Mesenchymal stem cell (in vitro differentiated cells and primary cell): ENCODE measurements at regions not wholly inside any gene's neighbourhood (a gene's known extent, or its start where the extent isn't known, plus 50 kb on each side); places are given as distances from the start of the nearest gene placed in this dataset.

Source experiments
- DNase-seq: peaks from one replicate; pipeline ENCODE4 v3.0.0-alpha.2; 2013
- H2AFZ ChIP-seq: one replicate; pipeline ENCODE4 v1.6.1; 2013; ENCODE audit warnings: low read depth, mild to moderate bottlenecking, control low read depth, inconsistent platforms, low read length, moderate library complexity
- H2AK5ac ChIP-seq: 2 replicates; pipeline ENCODE4 v1.6.1; 2013; ENCODE audit warnings: low read length, moderate library complexity, mild to moderate bottlenecking, inconsistent platforms; ENCODE audit not compliant: severe bottlenecking
- H2BK120ac ChIP-seq: one replicate; pipeline ENCODE4 v1.6.1; 2013; ENCODE audit warnings: low read depth, mild to moderate bottlenecking, inconsistent platforms, low read length, moderate library complexity
- H2BK12ac ChIP-seq, 2 experiments: one replicate each; pipeline ENCODE4 v1.6.1; 2013; ENCODE audit warnings: inconsistent platforms in 2 of 2, low read length in 2 of 2, mild to moderate bottlenecking in 2 of 2, moderate library complexity in 2 of 2, control low read depth in 1 of 2
- H2BK15ac ChIP-seq: one replicate; pipeline ENCODE4 v1.6.1; 2013; ENCODE audit warnings: mild to moderate bottlenecking, low read depth, inconsistent platforms; ENCODE audit not compliant: poor library complexity, severe bottlenecking
- H2BK5ac ChIP-seq: 2 replicates; pipeline ENCODE4 v1.6.1; 2013; ENCODE audit warnings: low read depth, mild to moderate bottlenecking, low read length, control low read depth, inconsistent platforms; ENCODE audit not compliant: poor library complexity, severe bottlenecking
- H3K14ac ChIP-seq, 2 experiments: one replicate each; pipeline ENCODE4 v1.6.1; 2013; ENCODE audit warnings: inconsistent platforms in 2 of 2, low read length in 2 of 2, control low read depth in 1 of 2, mild to moderate bottlenecking in 1 of 2, moderate library complexity in 1 of 2
- H3K18ac ChIP-seq, 2 experiments: one replicate each; pipeline ENCODE4 v1.6.1; 2013; ENCODE audit warnings: inconsistent platforms in 2 of 2, low read length in 2 of 2, control low read depth in 1 of 2, low read depth in 1 of 2, mild to moderate bottlenecking in 1 of 2
- H3K23ac ChIP-seq, 2 experiments: one replicate each; pipeline ENCODE4 v1.6.1; 2013; ENCODE audit warnings: inconsistent platforms in 2 of 2, low read length in 2 of 2, mild to moderate bottlenecking in 2 of 2, moderate library complexity in 2 of 2, control low read depth in 1 of 2
- H3K27ac ChIP-seq: 2 replicates; pipeline ENCODE4 v1.5.1; 2013; ENCODE audit warnings: mild to moderate bottlenecking, moderate library complexity, low read length, control low read depth, inconsistent platforms; ENCODE audit not compliant: poor library complexity, severe bottlenecking
- H3K27me3 ChIP-seq, 2 experiments: 2 replicates each; pipeline versions ENCODE4 v1.6.1 to v1.7.0; 2013; ENCODE audit warnings: low read length in 2 of 2, mild to moderate bottlenecking in 2 of 2, moderate library complexity in 2 of 2, control low read depth in 1 of 2, inconsistent platforms in 1 of 2; ENCODE audit not compliant: control insufficient read depth in 1 of 2, insufficient read depth in 1 of 2
- H3K36me3 ChIP-seq, 2 experiments: 2 replicates each; pipeline versions ENCODE4 v1.6.1 to v1.7.0; 2013; ENCODE audit warnings: low read length in 2 of 2, control low read depth in 1 of 2, inconsistent platforms in 1 of 2, low read depth in 1 of 2, mild to moderate bottlenecking in 1 of 2; ENCODE audit not compliant: insufficient read depth in 2 of 2, control insufficient read depth in 1 of 2
- H3K4ac ChIP-seq, 2 experiments: one replicate each; pipeline ENCODE4 v1.6.1; 2013; ENCODE audit warnings: inconsistent platforms in 2 of 2, low read length in 2 of 2, mild to moderate bottlenecking in 2 of 2, moderate library complexity in 2 of 2, control low read depth in 1 of 2, low read depth in 1 of 2
- H3K4me1 ChIP-seq: 2 replicates; pipeline ENCODE4 v1.6.1; 2013; ENCODE audit warnings: low read depth, low read length, control low read depth; ENCODE audit not compliant: control insufficient read depth, insufficient read depth
- H3K4me2 ChIP-seq: 2 replicates; pipeline ENCODE4 v1.6.1; 2013; ENCODE audit warnings: low read length, mild to moderate bottlenecking, inconsistent platforms; ENCODE audit not compliant: poor library complexity, severe bottlenecking
- H3K4me3 ChIP-seq, 2 experiments: 2 replicates each; pipeline versions ENCODE4 v1.5.1 to v1.7.0; 2013; ENCODE audit warnings: low read length in 2 of 2, mild to moderate bottlenecking in 2 of 2, control low read depth in 1 of 2, low read depth in 1 of 2; ENCODE audit not compliant: insufficient read depth in 1 of 2
- H3K79me1 ChIP-seq: replicated peaks from 2 replicates; pipeline ENCODE4 v1.6.1; 2013; ENCODE audit warnings: mild to moderate bottlenecking, control low read depth, low read length, inconsistent platforms; ENCODE audit not compliant: poor library complexity, severe bottlenecking
- H3K9ac ChIP-seq: 2 replicates; pipeline ENCODE4 v1.7.0; 2013; ENCODE audit warnings: mild to moderate bottlenecking, low read length, moderate library complexity
- H3K9me3 ChIP-seq: 2 replicates; pipeline ENCODE4 v1.7.0; 2013; ENCODE audit warnings: mild to moderate bottlenecking, low read length; ENCODE audit not compliant: control insufficient read depth
- H4K8ac ChIP-seq: one replicate; pipeline ENCODE4 v1.6.1; 2013; ENCODE audit warnings: inconsistent platforms, mild to moderate bottlenecking, low read length, moderate library complexity
- H4K91ac ChIP-seq: one replicate; pipeline ENCODE4 v1.6.1; 2013; ENCODE audit warnings: mild to moderate bottlenecking, low read length, inconsistent platforms
- WGBS: methylation state at CpG from one replicate; pipeline ENCODE4 v1.1.7; 2013; ENCODE audit warnings: mixed read lengths; 5-methylcytosine and 5-hydroxymethylcytosine counted together

- WGBS, result 3% methylated on average over 1 of the region's 1 CpG
- no peak overlapping the region for H3K4me2 ChIP-seq
- peaks cover 11% of the 10 kb centered on the region for H3K9me3 ChIP-seq
- H2AFZ ChIP-seq, result no peak overlapping the region
- H3K4me3 ChIP-seq, result no peak overlapping the region
- H4K8ac ChIP-seq, result no peak overlapping the region
- no peaks in the 10 kb centered on the region for H3K27me3 ChIP-seq
- no peaks in the 10 kb centered on the region for H3K36me3 ChIP-seq
- H3K27ac ChIP-seq, result no peak overlapping the region
- no peak overlapping the region for H3K9ac ChIP-seq
- H3K23ac ChIP-seq, result no peak overlapping the region
- no peak overlapping the region for H3K4ac ChIP-seq
- H3K14ac ChIP-seq, result no peak overlapping the region
- no peaks in the 10 kb centered on the region for H3K4me1 ChIP-seq
- H2AK5ac ChIP-seq, result no peak overlapping the region
- H3K79me1 ChIP-seq, result no peaks in the 10 kb centered on the region
- DNase-seq, result no peak
- no peak overlapping the region for H3K18ac ChIP-seq
- H2BK12ac ChIP-seq, result no peak overlapping the region
- no peak overlapping the region for H2BK15ac ChIP-seq
- no peak overlapping the region for H4K91ac ChIP-seq
- no peak overlapping the region for H2BK5ac ChIP-seq
- no peak overlapping the region for H2BK120ac ChIP-seq
Measured at GRCh38 chr10:120278069-120278468, 179.0 kb upstream of the PLPP4 start.

- Histone ChIP-seq H3K14ac (no peak overlapping the region), H3K9ac (no peak overlapping the region), H2AK5ac (no peak overlapping the region), H4K91ac (no peak overlapping the region), H3K79me1 (no peaks in the 10 kb centered on the region), H3K4me2 (no peak overlapping the region), H3K4ac (no peak overlapping the region), H2BK5ac (no peak overlapping the region), H3K23ac (no peak overlapping the region), H2BK120ac (no peak overlapping the region), H3K4me1 (no peaks in the 10 kb centered on the region), H2BK15ac (no peak overlapping the region), H3K36me3 (no peaks in the 10 kb centered on the region), H3K27me3 (no peaks in the 10 kb centered on the region), H4K8ac (no peak overlapping the region), H2BK12ac (no peak overlapping the region), H3K9me3 (peaks cover 11% of the 10 kb centered on the region), H3K27ac (no peak overlapping the region), H3K4me3 (no peak overlapping the region), H2AFZ (no peak overlapping the region), H3K18ac (no peak overlapping the region)
- DNase-seq, result no peak
- WGBS, result no CpG with 5 or more reads among the region's 1 CpG
Measured at GRCh38 chr10:120279196-120279595, 177.8 kb upstream of the PLPP4 start.

- no peaks in the 10 kb centered on the region for H3K4me1 ChIP-seq
- H2BK5ac ChIP-seq, result no peak overlapping the region
- H3K79me1 ChIP-seq, result no peaks in the 10 kb centered on the region
- H3K9me3 ChIP-seq, result peaks cover 2% of the 10 kb centered on the region
- no peak overlapping the region for H3K4ac ChIP-seq
- H3K9ac ChIP-seq, result no peak overlapping the region
- H2AK5ac ChIP-seq, result no peak overlapping the region
- H2BK15ac ChIP-seq, result no peak overlapping the region
- no peaks in the 10 kb centered on the region for H3K36me3 ChIP-seq
- no peaks in the 10 kb centered on the region for H3K27me3 ChIP-seq
- H3K27ac ChIP-seq, result no peak overlapping the region
- no peak overlapping the region for H2BK120ac ChIP-seq
- 89% methylated on average over 5 of the region's 8 CpGs for WGBS
- no peak overlapping the region for H3K4me3 ChIP-seq
- no peak for DNase-seq
- H2AFZ ChIP-seq, result no peak overlapping the region
- H4K8ac ChIP-seq, result no peak overlapping the region
- H3K23ac ChIP-seq, result no peak overlapping the region
- no peak overlapping the region for H4K91ac ChIP-seq
- no peak overlapping the region for H3K18ac ChIP-seq
- no peak overlapping the region for H3K14ac ChIP-seq
- no peak overlapping the region for H2BK12ac ChIP-seq
- H3K4me2 ChIP-seq, result no peak overlapping the region
Measured at GRCh38 chr10:120282421-120282820, 174.6 kb upstream of the PLPP4 start.

- Histone ChIP-seq H2AFZ (no peak overlapping the region), H3K4me2 (no peak overlapping the region), H3K23ac (no peak overlapping the region), H4K91ac (no peak overlapping the region), H3K27me3 (no peaks in the 10 kb centered on the region), H2BK12ac (no peak overlapping the region), H2AK5ac (no peak overlapping the region), H3K36me3 (no peaks in the 10 kb centered on the region), H3K79me1 (no peaks in the 10 kb centered on the region), H3K9ac (no peak overlapping the region), H3K4me3 (no peak overlapping the region), H2BK15ac (no peak overlapping the region), H3K4ac (no peak overlapping the region), H2BK5ac (no peak overlapping the region), H3K14ac (no peak overlapping the region), H3K4me1 (no peaks in the 10 kb centered on the region), H3K18ac (no peak overlapping the region), H3K9me3 (peaks cover 2% of the 10 kb centered on the region), H3K27ac (no peak overlapping the region), H2BK120ac (no peak overlapping the region), H4K8ac (no peak overlapping the region)
- 80% methylated on average over 6 of the region's 6 CpGs for WGBS
- no peak for DNase-seq
Measured at GRCh38 chr10:120282846-120283492, 174.1 kb upstream of the PLPP4 start.
